SK-N-SH (cell line): ENCODE measurements at regions not wholly inside any gene's neighbourhood (a gene's known extent, or its start where the extent isn't known, plus 50 kb on each side); places are given as distances from the start of the nearest gene placed in this dataset.

Experiments
- CTCF ChIP-seq: fragments of 200-600 bp; sonication (generic); IDR thresholded peaks from 2 replicates; pipeline ENCODE4 v1.6.1; 2017; ENCODE audit warnings: antibody characterized with exemption, mild to moderate bottlenecking, moderate library complexity
- EP300 ChIP-seq, 2 experiments: IDR thresholded peaks; 2 replicates each; pipeline versions ENCODE4 v1.4.0 to v1.6.1; 2012; ENCODE audit warnings: borderline replicate concordance in 1 of 2, low read depth in 1 of 2, low read length in 1 of 2
- MEF2A ChIP-seq: IDR thresholded peaks from 2 replicates; pipeline ENCODE4 v1.4.0; 2012; ENCODE audit warnings: low read depth, borderline replicate concordance
- NRF1 ChIP-seq: IDR thresholded peaks from 2 replicates; pipeline ENCODE4 v1.6.1; 2012; ENCODE audit warnings: low read depth, mild to moderate bottlenecking, low read length
- PBX3 ChIP-seq: IDR thresholded peaks from 2 replicates; pipeline ENCODE4; 2012
- SIN3A ChIP-seq: IDR thresholded peaks from 2 replicates; pipeline ENCODE4 v1.6.1; 2012; ENCODE audit warnings: low read depth, mild to moderate bottlenecking, low read length, moderate library complexity, borderline replicate concordance

GRCh38 chr16:80200079-80200478 lies 340.7 kb upstream of the DYNLRB2 start:
- TF ChIP-seq PBX3 (no peak), EP300 (IDR thresholded peaks at IDR 0.05; ENCODE audit: borderline replicate concordance in 1 of 2, low read depth in 1 of 2, low read length in 1 of 2) (no peak), CTCF (no peak), NRF1 (no peak), SIN3A (no peak), MEF2A (no peak)
